B cell (primary cell): ENCODE measurements at regions not wholly inside any gene's neighbourhood (a gene's known extent, or its start where the extent isn't known, plus 50 kb on each side); places are given as distances from the start of the nearest gene placed in this dataset.

Source experiments
- CTCF ChIP-seq: fragments of 200-600 bp; IDR thresholded peaks from one replicate; pipeline ENCODE4 v1.8.0; 2022; ENCODE audit warnings: antibody characterized with exemption, mild to moderate bottlenecking
- EZH2 ChIP-seq: IDR thresholded peaks from 2 replicates; pipeline ENCODE4 v1.6.1; 2012; ENCODE audit warnings: borderline replicate concordance, low read depth, mild to moderate bottlenecking, moderate library complexity, low read length; ENCODE audit not compliant: insufficient read depth, poor library complexity, severe bottlenecking

GRCh38 chr17:20896153-20896649, 146.6 kb downstream of the USP22 start:
- no peak for TF ChIP-seq CTCF
- TF ChIP-seq EZH2 = no peak
